MM.1S (cell line): ENCODE measurements at regions not wholly inside any gene's neighbourhood (a gene's known extent, or its start where the extent isn't known, plus 50 kb on each side); places are given as distances from the start of the nearest gene placed in this dataset.

Source experiments
- CTCF ChIP-seq: fragments of 300-600 bp; sonication (generic); IDR thresholded peaks from 2 replicates; pipeline ENCODE4 v1.5.1; 2016; ENCODE audit warnings: antibody characterized with exemption, low read length, mixed read lengths
- EZH2 ChIP-seq: fragments of 300-600 bp; sonication (generic); optimal IDR thresholded peaks from 2 replicates; pipeline ENCODE3; 2017; ENCODE audit warnings: low read depth, mild to moderate bottlenecking, antibody characterized with exemption, low read length, mixed read lengths
- EZH2phosphoT487 ChIP-seq: fragments of 300-600 bp; sonication (generic); IDR thresholded peaks from 2 replicates; pipeline ENCODE4 v1.6.1; 2018; ENCODE audit warnings: antibody characterized with exemption, low read length

- TF ChIP-seq EZH2 (no peak), CTCF (no peak), EZH2phosphoT487 (no peak)
Observed at GRCh38 chr6:81998432-81998831, 246.0 kb upstream of the TENT5A start.
